Liver (tissue), 8 donors: ENCODE measurements at regions not wholly inside any gene's neighbourhood (a gene's known extent, or its start where the extent isn't known, plus 50 kb on each side); places are given as distances from the start of the nearest gene placed in this dataset.

Experiments
- DNase-seq: peaks from one replicate; pipeline ENCODE4 v3.0.0-alpha.2; 2017; ENCODE audit warnings: low spot score
- H3K27ac ChIP-seq, 2 donors: one replicate each; pipeline ENCODE4 v1.7.0; 2013; ENCODE audit warnings: inconsistent platforms in 2 of 2, low read length in 2 of 2, control low read depth in 1 of 2, low read depth in 1 of 2, mild to moderate bottlenecking in 1 of 2
- H3K27me3 ChIP-seq, 4 donors: one replicate each; pipeline versions ENCODE4 v1.6.1 to v1.7.0; 2013; ENCODE audit warnings: low read length in 3 of 4, inconsistent platforms in 1 of 4, mild to moderate bottlenecking in 1 of 4, moderate library complexity in 1 of 4; ENCODE audit not compliant: control insufficient read depth in 4 of 4, insufficient read depth in 4 of 4
- H3K36me3 ChIP-seq, 4 donors: one replicate each; pipeline versions ENCODE4 v1.6.1 to v1.7.0; 2013; ENCODE audit warnings: low read length in 3 of 4, mild to moderate bottlenecking in 3 of 4, low read depth in 1 of 4, moderate library complexity in 1 of 4; ENCODE audit not compliant: control insufficient read depth in 4 of 4, insufficient read depth in 3 of 4
- H3K4me1 ChIP-seq, 4 donors: one replicate each; pipeline versions ENCODE4 v1.6.1 to v1.7.0; 2013; ENCODE audit warnings: low read length in 3 of 4, mild to moderate bottlenecking in 3 of 4, moderate library complexity in 1 of 4; ENCODE audit not compliant: control insufficient read depth in 4 of 4, insufficient read depth in 4 of 4
- H3K4me3 ChIP-seq, 3 donors: one replicate each; pipeline versions ENCODE4 v1.6.1 to v1.7.0; 2013; ENCODE audit warnings: low read length in 3 of 3, control low read depth in 1 of 3, low read depth in 1 of 3, mild to moderate bottlenecking in 1 of 3
- H3K9ac ChIP-seq, 2 donors: one replicate each; pipeline ENCODE4 v1.7.0; 2013; ENCODE audit warnings: low read length in 2 of 2, mild to moderate bottlenecking in 2 of 2, moderate library complexity in 2 of 2, control low read depth in 1 of 2, low read depth in 1 of 2
- H3K9me3 ChIP-seq, 4 donors: one replicate each; pipeline versions ENCODE4 v1.6.1 to v1.7.0; 2013; ENCODE audit warnings: low read length in 3 of 4; ENCODE audit not compliant: control insufficient read depth in 4 of 4
- EGR1 ChIP-seq, 2 donors: IDR thresholded peaks; 2 replicates each; pipeline ENCODE4 v1.6.1; 2016 to 2018; ENCODE audit warnings: antibody characterized with exemption in 2 of 2, low read depth in 2 of 2
- FOXA2 ChIP-seq: IDR thresholded peaks from 2 replicates; pipeline ENCODE4 v1.6.1; 2016; ENCODE audit warnings: antibody characterized with exemption
- HNF4A ChIP-seq, 2 donors: conservative IDR thresholded peaks; 2 replicates each; pipeline ENCODE4 v1.6.1; 2016; ENCODE audit warnings: antibody characterized with exemption in 2 of 2, mild to moderate bottlenecking in 2 of 2
- JUND ChIP-seq, 2 donors: IDR thresholded peaks; 2 replicates each; pipeline ENCODE4 v1.6.1; 2016; ENCODE audit warnings: antibody characterized with exemption in 2 of 2
- NR2F2 ChIP-seq: IDR thresholded peaks from 2 replicates; pipeline ENCODE4 v1.6.1; 2016; ENCODE audit warnings: antibody characterized with exemption
- RAD21 ChIP-seq, 2 donors: IDR thresholded peaks; 2 replicates each; pipeline ENCODE4 v1.6.1; 2016; ENCODE audit warnings: antibody characterized with exemption in 2 of 2, mild to moderate bottlenecking in 2 of 2
- RXRA ChIP-seq, 2 donors: IDR thresholded peaks; 2 replicates each; pipeline ENCODE4 v1.6.1; 2017 to 2018; ENCODE audit warnings: antibody characterized with exemption in 2 of 2, mild to moderate bottlenecking in 1 of 2
- SP1 ChIP-seq: IDR thresholded peaks from 2 replicates; pipeline ENCODE4 v1.6.1; 2018; ENCODE audit warnings: antibody characterized with exemption, mild to moderate bottlenecking
- TAF1 ChIP-seq: conservative IDR thresholded peaks from 2 replicates; pipeline ENCODE4 v1.6.1; 2016; ENCODE audit warnings: antibody characterized with exemption, mild to moderate bottlenecking
- YY1 ChIP-seq: IDR thresholded peaks from 2 replicates; pipeline ENCODE4 v1.6.1; 2016; ENCODE audit warnings: antibody characterized with exemption, mild to moderate bottlenecking
- WGBS: extraction: QIAGEN DNeasy Blood & Tissue Kit; methylation state at CpG from one replicate; pipeline ENCODE4 v1.1.7; 2013; 5-methylcytosine and 5-hydroxymethylcytosine counted together
- TF ChIP-seq, protein P1 (sequence below): IDR thresholded peaks from 2 replicates; pipeline ENCODE4 v1.6.1; 2016; ENCODE audit warnings: antibody characterized with exemption, mild to moderate bottlenecking
- TF ChIP-seq, protein P2 (sequence below): IDR thresholded peaks from 2 replicates; pipeline ENCODE4 v1.6.1; 2016; ENCODE audit warnings: antibody characterized with exemption
- TF ChIP-seq, protein P3 (sequence below): IDR thresholded peaks from 2 replicates; pipeline ENCODE4 v1.6.1; 2016; ENCODE audit warnings: antibody characterized with exemption
- TF ChIP-seq, protein P4 (sequence below): IDR thresholded peaks from 2 replicates; pipeline ENCODE4 v1.6.1; 2016; ENCODE audit warnings: antibody characterized with exemption
- TF ChIP-seq, protein P5 (sequence below): fragments of 150-350 bp; IDR thresholded peaks from 2 replicates; pipeline ENCODE4 v1.5.1; 2017; ENCODE audit warnings: improper control_type of control experiment, low read depth, low read length; ENCODE audit not compliant: missing input control
- donor health status: healthy.
- donor health status: healthy.
- donor health status: healthy.
- donor health status: healthy.
- donor health status: healthy.

DNA sequence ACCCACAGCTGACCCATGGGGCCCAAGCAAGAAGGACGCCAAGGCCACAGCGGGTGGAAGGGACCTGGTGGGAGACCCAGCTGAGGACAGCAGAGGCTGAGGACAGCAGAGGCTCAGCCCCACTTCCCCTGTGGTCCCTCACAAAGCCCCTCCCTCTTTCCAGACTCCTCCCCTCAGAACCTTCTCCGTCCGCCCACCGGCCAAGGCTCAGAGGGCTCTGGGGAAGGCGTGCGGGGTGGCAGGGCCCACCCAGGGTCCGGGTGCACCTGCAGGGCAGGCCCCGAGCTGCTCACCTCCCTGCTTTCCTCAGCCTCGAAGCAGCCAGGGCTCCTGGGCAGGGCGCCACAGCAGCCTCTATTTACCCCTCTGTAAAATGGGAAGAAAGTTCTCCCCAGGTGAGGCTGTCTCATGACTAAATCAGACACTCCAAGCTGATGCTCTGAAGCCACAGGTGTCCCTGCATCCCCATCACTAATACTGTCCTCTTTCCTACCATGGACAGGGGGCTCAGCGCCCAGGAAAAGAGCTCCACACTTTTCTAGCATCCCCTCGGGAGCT lies 137.9 kb upstream of the PPP1R26 start:
- TF ChIP-seq, protein P1, sequence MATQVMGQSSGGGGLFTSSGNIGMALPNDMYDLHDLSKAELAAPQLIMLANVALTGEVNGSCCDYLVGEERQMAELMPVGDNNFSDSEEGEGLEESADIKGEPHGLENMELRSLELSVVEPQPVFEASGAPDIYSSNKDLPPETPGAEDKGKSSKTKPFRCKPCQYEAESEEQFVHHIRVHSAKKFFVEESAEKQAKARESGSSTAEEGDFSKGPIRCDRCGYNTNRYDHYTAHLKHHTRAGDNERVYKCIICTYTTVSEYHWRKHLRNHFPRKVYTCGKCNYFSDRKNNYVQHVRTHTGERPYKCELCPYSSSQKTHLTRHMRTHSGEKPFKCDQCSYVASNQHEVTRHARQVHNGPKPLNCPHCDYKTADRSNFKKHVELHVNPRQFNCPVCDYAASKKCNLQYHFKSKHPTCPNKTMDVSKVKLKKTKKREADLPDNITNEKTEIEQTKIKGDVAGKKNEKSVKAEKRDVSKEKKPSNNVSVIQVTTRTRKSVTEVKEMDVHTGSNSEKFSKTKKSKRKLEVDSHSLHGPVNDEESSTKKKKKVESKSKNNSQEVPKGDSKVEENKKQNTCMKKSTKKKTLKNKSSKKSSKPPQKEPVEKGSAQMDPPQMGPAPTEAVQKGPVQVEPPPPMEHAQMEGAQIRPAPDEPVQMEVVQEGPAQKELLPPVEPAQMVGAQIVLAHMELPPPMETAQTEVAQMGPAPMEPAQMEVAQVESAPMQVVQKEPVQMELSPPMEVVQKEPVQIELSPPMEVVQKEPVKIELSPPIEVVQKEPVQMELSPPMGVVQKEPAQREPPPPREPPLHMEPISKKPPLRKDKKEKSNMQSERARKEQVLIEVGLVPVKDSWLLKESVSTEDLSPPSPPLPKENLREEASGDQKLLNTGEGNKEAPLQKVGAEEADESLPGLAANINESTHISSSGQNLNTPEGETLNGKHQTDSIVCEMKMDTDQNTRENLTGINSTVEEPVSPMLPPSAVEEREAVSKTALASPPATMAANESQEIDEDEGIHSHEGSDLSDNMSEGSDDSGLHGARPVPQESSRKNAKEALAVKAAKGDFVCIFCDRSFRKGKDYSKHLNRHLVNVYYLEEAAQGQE = no peak
- TF ChIP-seq RXRA (IDR thresholded peaks at IDR 0.05) (no peak), TAF1 (no peak), YY1 (no peak), FOXA2 (no peak), HNF4A (conservative IDR thresholded peaks at IDR 0.05) (no peak), EGR1 (IDR thresholded peaks at IDR 0.05; ENCODE audit: low read depth in 2 of 2) (no peak), JUND (IDR thresholded peaks at IDR 0.05) (no peak), SP1 (no peak), NR2F2 (no peak), RAD21 (IDR thresholded peaks at IDR 0.05) (no peak)
- TF ChIP-seq, protein P2, sequence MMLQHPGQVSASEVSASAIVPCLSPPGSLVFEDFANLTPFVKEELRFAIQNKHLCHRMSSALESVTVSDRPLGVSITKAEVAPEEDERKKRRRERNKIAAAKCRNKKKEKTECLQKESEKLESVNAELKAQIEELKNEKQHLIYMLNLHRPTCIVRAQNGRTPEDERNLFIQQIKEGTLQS = no peak
- TF ChIP-seq, protein P3, sequence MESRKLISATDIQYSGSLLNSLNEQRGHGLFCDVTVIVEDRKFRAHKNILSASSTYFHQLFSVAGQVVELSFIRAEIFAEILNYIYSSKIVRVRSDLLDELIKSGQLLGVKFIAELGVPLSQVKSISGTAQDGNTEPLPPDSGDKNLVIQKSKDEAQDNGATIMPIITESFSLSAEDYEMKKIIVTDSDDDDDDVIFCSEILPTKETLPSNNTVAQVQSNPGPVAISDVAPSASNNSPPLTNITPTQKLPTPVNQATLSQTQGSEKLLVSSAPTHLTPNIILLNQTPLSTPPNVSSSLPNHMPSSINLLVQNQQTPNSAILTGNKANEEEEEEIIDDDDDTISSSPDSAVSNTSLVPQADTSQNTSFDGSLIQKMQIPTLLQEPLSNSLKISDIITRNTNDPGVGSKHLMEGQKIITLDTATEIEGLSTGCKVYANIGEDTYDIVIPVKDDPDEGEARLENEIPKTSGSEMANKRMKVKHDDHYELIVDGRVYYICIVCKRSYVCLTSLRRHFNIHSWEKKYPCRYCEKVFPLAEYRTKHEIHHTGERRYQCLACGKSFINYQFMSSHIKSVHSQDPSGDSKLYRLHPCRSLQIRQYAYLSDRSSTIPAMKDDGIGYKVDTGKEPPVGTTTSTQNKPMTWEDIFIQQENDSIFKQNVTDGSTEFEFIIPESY = no peak
- TF ChIP-seq, protein P4, sequence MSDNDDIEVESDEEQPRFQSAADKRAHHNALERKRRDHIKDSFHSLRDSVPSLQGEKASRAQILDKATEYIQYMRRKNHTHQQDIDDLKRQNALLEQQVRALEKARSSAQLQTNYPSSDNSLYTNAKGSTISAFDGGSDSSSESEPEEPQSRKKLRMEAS = no peak
- TF ChIP-seq, protein P5, sequence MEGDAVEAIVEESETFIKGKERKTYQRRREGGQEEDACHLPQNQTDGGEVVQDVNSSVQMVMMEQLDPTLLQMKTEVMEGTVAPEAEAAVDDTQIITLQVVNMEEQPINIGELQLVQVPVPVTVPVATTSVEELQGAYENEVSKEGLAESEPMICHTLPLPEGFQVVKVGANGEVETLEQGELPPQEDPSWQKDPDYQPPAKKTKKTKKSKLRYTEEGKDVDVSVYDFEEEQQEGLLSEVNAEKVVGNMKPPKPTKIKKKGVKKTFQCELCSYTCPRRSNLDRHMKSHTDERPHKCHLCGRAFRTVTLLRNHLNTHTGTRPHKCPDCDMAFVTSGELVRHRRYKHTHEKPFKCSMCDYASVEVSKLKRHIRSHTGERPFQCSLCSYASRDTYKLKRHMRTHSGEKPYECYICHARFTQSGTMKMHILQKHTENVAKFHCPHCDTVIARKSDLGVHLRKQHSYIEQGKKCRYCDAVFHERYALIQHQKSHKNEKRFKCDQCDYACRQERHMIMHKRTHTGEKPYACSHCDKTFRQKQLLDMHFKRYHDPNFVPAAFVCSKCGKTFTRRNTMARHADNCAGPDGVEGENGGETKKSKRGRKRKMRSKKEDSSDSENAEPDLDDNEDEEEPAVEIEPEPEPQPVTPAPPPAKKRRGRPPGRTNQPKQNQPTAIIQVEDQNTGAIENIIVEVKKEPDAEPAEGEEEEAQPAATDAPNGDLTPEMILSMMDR = no peak
- Histone ChIP-seq H3K9ac (no peak overlapping the region), H3K4me1 (no peaks in the 10 kb centered on the region), H3K4me3 (no peak overlapping the region), H3K27me3 (peaks cover 0 to 3% (median 0%) of the 10 kb centered on the region in 4 donors), H3K27ac (no peak overlapping the region), H3K9me3 (no peaks in the 10 kb centered on the region), H3K36me3 (no peaks in the 10 kb centered on the region)
- no peak for DNase-seq
- 70% methylated on average over 13 of the region's 13 CpGs for WGBS
